WTC11 (cell line): ENCODE measurements at regions not wholly inside any gene's neighbourhood (a gene's known extent, or its start where the extent isn't known, plus 50 kb on each side); places are given as distances from the start of the nearest gene placed in this dataset.
"Not testable (repeated sequence)": the region's sequence is repeated elsewhere in the genome, so short reads cannot be mapped to it uniquely, and the experiment has no call there.

ENCODE experiments used
- ATAC-seq: fragments of 200-7000 bp; cut with Tn5 transposase; 2 replicates; pipeline ENCODE4 v1.10.0; 2021; ENCODE audit warnings: mild to moderate bottlenecking, moderate library complexity
- CTCF ChIA-PET: fragments of 300-600 bp; sonication (Branson Sonifier 250); formaldehyde crosslinking; loops from one replicate; lab custom pipeline; 2021; ENCODE audit warnings: antibody characterized with exemption; lab: Charles Lee
- POLR2A ChIA-PET: fragments of 350-600 bp; sonication (Branson Sonifier 250); formaldehyde crosslinking; loops from one replicate; lab custom pipeline; 2021; ENCODE audit warnings: antibody characterized with exemption; lab: Charles Lee
- DNase-seq: peaks from one replicate; pipeline ENCODE4 v3.0.0; 2021; ENCODE audit warnings: low spot score
- H3K27ac Mint-ChIP-seq: 2 replicates; pipeline ENCODE4 v1.8.0; 2021; ENCODE audit warnings: mixed read lengths
- H3K27me3 Mint-ChIP-seq: 2 replicates; pipeline ENCODE4 v1.8.0; 2021; ENCODE audit warnings: low read depth, mild to moderate bottlenecking, moderate library complexity, mixed read lengths
- H3K36me3 Mint-ChIP-seq: 2 replicates; pipeline ENCODE4 v1.8.0; 2021; ENCODE audit warnings: mixed read lengths
- H3K4me1 Mint-ChIP-seq: 2 replicates; pipeline ENCODE4 v1.8.0; 2022; ENCODE audit warnings: mixed read lengths
- H3K4me3 Mint-ChIP-seq: 2 replicates; pipeline ENCODE4 v1.8.0; 2021; ENCODE audit warnings: mild to moderate bottlenecking, moderate library complexity, mixed read lengths
- H3K9me3 Mint-ChIP-seq: 2 replicates; pipeline ENCODE4 v1.8.0; 2021; ENCODE audit warnings: mixed read lengths
- ETV6 ChIP-seq: sonication (generic); formaldehyde crosslinking; IDR thresholded peaks from 2 replicates; pipeline ENCODE4 v1.8.1; 2022; ENCODE audit warnings: mild to moderate bottlenecking, missing genetic modification reagents
- FOXP1 ChIP-seq: sonication (generic); formaldehyde crosslinking; IDR thresholded peaks from 2 replicates; pipeline ENCODE4 v1.8.0; 2022; ENCODE audit warnings: missing genetic modification reagents, mild to moderate bottlenecking, moderate library complexity, borderline replicate concordance
- IRF1 ChIP-seq: sonication (generic); formaldehyde crosslinking; IDR thresholded peaks from 2 replicates; pipeline ENCODE4 v1.8.0; 2023; ENCODE audit warnings: missing genetic modification reagents
- JAZF1 ChIP-seq: fragments of 250-450 bp; sonication (Bioruptor Pico); IDR thresholded peaks from 2 replicates; pipeline ENCODE4 v1.9.0; 2021; ENCODE audit warnings: moderate library complexity, mild to moderate bottlenecking, inconsistent platforms
- JUN ChIP-seq: sonication (generic); formaldehyde crosslinking; IDR thresholded peaks from 2 replicates; pipeline ENCODE4 v1.8.0; 2023; ENCODE audit warnings: mild to moderate bottlenecking, missing genetic modification reagents
- NR1H2 ChIP-seq: sonication (generic); formaldehyde crosslinking; IDR thresholded peaks from 2 replicates; pipeline ENCODE4 v1.9.0; 2021; ENCODE audit warnings: mild to moderate bottlenecking, moderate library complexity, missing genetic modification reagents
- SMAD4 ChIP-seq: sonication (generic); formaldehyde crosslinking; IDR thresholded peaks from 2 replicates; pipeline ENCODE4 v1.8.0; 2022; ENCODE audit warnings: mild to moderate bottlenecking, missing genetic modification reagents
- ZNF232 ChIP-seq: sonication (generic); formaldehyde crosslinking; IDR thresholded peaks from 2 replicates; pipeline ENCODE4 v1.8.0; 2022; ENCODE audit warnings: mild to moderate bottlenecking, missing genetic modification reagents
- ZNF396 ChIP-seq: fragments of 250-450 bp; sonication (Bioruptor Pico); IDR thresholded peaks from 2 replicates; pipeline ENCODE4 v1.8.0; 2021; ENCODE audit warnings: mild to moderate bottlenecking, moderate library complexity, borderline replicate concordance
- TF ChIP-seq, protein P1 (sequence below): sonication (generic); formaldehyde crosslinking; IDR thresholded peaks from 2 replicates; pipeline ENCODE4 v1.8.0; 2022; ENCODE audit warnings: mild to moderate bottlenecking, missing genetic modification reagents
- TF ChIP-seq, protein P2 (sequence below): sonication (generic); formaldehyde crosslinking; IDR thresholded peaks from 2 replicates; pipeline ENCODE4 v1.8.0; 2023; ENCODE audit warnings: missing genetic modification reagents, mild to moderate bottlenecking, borderline replicate concordance
- TF ChIP-seq, protein P3 (sequence below): fragments of 250-450 bp; sonication (Bioruptor Pico); IDR thresholded peaks from 2 replicates; pipeline ENCODE4 v1.9.0; 2021; ENCODE audit warnings: mild to moderate bottlenecking, borderline replicate concordance
- TF ChIP-seq, protein P4 (sequence below): fragments of 250-450 bp; sonication (Bioruptor Pico); conservative IDR thresholded peaks from 2 replicates; pipeline ENCODE4 v1.9.0; 2021; ENCODE audit warnings: mild to moderate bottlenecking

- TF ChIP-seq ZNF396 (CRISPR knock-in tag): no peak
Measured at GRCh38 chrX:5674036-5674435, 554.6 kb downstream of the NLGN4X start (continued).

DNA sequence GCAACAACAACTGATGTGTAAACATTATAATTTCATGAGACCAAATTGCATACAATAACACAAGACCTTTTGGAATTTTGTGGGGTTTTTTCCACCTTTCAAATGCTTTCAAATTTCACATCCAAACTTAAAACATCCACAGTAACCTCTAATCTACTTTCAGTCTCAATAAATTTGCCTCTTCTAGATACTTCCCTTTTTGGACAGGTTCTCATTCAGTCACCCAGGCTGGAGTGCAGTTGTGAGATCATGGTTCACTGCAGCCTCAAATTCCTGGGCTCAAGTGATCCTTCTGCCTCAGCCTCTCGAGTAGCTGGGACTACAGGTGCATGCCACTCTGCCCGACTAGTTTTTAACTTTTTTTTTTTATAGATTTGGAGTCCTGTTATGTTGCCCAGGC is 556.6 kb downstream of the NLGN4X start:
- CTCF ChIA-PET: no interaction called here
- ATAC-seq: no peak
- Mint-ChIP-seq H3K27me3 (no peaks in the 10 kb centered on the region), H3K4me3 (no peak overlapping the region), H3K9me3 (peaks cover 5% of the 10 kb centered on the region), H3K36me3 (peaks cover 4% of the 10 kb centered on the region), H3K4me1 (peaks cover 3% of the 10 kb centered on the region), H3K27ac (no peak overlapping the region)
- TF ChIP-seq, protein P1, sequence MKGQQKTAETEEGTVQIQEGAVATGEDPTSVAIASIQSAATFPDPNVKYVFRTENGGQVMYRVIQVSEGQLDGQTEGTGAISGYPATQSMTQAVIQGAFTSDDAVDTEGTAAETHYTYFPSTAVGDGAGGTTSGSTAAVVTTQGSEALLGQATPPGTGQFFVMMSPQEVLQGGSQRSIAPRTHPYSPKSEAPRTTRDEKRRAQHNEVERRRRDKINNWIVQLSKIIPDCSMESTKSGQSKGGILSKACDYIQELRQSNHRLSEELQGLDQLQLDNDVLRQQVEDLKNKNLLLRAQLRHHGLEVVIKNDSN (CRISPR knock-in tag): no peak
- TF ChIP-seq FOXP1 (no peak), JAZF1 (CRISPR knock-in tag) (no peak), JUN (CRISPR knock-in tag) (no peak)
- TF ChIP-seq, protein P2, sequence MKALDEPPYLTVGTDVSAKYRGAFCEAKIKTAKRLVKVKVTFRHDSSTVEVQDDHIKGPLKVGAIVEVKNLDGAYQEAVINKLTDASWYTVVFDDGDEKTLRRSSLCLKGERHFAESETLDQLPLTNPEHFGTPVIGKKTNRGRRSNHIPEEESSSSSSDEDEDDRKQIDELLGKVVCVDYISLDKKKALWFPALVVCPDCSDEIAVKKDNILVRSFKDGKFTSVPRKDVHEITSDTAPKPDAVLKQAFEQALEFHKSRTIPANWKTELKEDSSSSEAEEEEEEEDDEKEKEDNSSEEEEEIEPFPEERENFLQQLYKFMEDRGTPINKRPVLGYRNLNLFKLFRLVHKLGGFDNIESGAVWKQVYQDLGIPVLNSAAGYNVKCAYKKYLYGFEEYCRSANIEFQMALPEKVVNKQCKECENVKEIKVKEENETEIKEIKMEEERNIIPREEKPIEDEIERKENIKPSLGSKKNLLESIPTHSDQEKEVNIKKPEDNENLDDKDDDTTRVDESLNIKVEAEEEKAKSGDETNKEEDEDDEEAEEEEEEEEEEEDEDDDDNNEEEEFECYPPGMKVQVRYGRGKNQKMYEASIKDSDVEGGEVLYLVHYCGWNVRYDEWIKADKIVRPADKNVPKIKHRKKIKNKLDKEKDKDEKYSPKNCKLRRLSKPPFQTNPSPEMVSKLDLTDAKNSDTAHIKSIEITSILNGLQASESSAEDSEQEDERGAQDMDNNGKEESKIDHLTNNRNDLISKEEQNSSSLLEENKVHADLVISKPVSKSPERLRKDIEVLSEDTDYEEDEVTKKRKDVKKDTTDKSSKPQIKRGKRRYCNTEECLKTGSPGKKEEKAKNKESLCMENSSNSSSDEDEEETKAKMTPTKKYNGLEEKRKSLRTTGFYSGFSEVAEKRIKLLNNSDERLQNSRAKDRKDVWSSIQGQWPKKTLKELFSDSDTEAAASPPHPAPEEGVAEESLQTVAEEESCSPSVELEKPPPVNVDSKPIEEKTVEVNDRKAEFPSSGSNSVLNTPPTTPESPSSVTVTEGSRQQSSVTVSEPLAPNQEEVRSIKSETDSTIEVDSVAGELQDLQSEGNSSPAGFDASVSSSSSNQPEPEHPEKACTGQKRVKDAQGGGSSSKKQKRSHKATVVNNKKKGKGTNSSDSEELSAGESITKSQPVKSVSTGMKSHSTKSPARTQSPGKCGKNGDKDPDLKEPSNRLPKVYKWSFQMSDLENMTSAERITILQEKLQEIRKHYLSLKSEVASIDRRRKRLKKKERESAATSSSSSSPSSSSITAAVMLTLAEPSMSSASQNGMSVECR (CRISPR knock-in tag): no peak
- POLR2A ChIA-PET: no interaction called here
- DNase-seq: no peak

- not testable (repeated sequence) for ATAC-seq, H3K4me3 Mint-ChIP-seq
- peaks cover 16% of the 10 kb centered on the region for H3K36me3 Mint-ChIP-seq
Measured at GRCh38 chrX:5666689-5667088, 562.0 kb downstream of the NLGN4X start.

GRCh38 chrX:5656544-5656943 is 572.1 kb downstream of the NLGN4X start:
- POLR2A ChIA-PET: no interaction called here
- DNase-seq: no peak
- H3K27ac Mint-ChIP-seq: no peak overlapping the region
- TF ChIP-seq, protein P3, sequence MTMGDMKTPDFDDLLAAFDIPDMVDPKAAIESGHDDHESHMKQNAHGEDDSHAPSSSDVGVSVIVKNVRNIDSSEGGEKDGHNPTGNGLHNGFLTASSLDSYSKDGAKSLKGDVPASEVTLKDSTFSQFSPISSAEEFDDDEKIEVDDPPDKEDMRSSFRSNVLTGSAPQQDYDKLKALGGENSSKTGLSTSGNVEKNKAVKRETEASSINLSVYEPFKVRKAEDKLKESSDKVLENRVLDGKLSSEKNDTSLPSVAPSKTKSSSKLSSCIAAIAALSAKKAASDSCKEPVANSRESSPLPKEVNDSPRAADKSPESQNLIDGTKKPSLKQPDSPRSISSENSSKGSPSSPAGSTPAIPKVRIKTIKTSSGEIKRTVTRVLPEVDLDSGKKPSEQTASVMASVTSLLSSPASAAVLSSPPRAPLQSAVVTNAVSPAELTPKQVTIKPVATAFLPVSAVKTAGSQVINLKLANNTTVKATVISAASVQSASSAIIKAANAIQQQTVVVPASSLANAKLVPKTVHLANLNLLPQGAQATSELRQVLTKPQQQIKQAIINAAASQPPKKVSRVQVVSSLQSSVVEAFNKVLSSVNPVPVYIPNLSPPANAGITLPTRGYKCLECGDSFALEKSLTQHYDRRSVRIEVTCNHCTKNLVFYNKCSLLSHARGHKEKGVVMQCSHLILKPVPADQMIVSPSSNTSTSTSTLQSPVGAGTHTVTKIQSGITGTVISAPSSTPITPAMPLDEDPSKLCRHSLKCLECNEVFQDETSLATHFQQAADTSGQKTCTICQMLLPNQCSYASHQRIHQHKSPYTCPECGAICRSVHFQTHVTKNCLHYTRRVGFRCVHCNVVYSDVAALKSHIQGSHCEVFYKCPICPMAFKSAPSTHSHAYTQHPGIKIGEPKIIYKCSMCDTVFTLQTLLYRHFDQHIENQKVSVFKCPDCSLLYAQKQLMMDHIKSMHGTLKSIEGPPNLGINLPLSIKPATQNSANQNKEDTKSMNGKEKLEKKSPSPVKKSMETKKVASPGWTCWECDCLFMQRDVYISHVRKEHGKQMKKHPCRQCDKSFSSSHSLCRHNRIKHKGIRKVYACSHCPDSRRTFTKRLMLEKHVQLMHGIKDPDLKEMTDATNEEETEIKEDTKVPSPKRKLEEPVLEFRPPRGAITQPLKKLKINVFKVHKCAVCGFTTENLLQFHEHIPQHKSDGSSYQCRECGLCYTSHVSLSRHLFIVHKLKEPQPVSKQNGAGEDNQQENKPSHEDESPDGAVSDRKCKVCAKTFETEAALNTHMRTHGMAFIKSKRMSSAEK (CRISPR knock-in tag): no peak
- TF ChIP-seq NR1H2 (CRISPR knock-in tag) (no peak), ETV6 (CRISPR knock-in tag) (no peak), JUN (CRISPR knock-in tag) (no peak), IRF1 (CRISPR knock-in tag) (no peak), ZNF232 (CRISPR knock-in tag) (no peak), SMAD4 (CRISPR knock-in tag) (no peak)
- TF ChIP-seq, protein P4, sequence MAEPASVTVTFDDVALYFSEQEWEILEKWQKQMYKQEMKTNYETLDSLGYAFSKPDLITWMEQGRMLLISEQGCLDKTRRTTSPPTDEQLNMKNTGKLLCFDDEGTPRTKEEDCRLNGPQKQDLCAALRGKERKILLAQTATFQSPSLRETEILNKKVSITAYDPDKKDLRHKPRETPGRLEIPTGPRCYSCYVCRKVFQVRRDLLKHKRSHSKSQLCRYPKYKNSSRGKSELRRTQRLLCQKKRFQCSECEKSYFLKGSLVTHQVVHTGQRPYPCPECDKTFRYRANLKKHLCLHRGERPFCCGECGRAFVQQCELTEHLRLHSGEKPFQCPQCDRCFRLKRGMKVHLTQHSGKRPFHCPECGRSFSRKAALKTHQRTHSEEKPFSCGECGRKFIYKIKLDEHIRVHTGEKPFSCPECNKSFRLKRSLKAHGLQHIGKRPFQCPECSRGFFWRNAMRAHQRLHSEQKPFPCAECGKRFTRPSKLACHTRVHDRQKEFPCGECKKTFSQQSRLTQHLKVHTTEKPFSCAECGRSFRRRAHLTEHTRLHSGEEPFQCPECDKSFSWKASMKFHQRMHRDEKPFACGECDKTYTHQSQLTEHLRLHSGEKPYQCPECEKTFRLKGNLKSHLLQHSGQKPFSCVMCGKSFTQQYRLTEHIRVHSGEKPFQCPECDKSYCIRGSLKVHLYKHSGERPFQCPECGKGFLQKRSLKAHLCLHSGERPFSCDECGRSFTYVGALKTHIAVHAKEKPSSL (CRISPR knock-in tag): no peak
- TF ChIP-seq, protein P2 (CRISPR knock-in tag): no peak

More at GRCh38 chrX:5666689-5667088, 562.0 kb downstream of the NLGN4X start:
- DNase-seq, H3K27ac Mint-ChIP-seq, H3K27me3 Mint-ChIP-seq, H3K4me1 Mint-ChIP-seq, CTCF ChIA-PET, POLR2A ChIA-PET: not testable (repeated sequence)
- peaks cover 17% of the 10 kb centered on the region for H3K9me3 Mint-ChIP-seq

More at GRCh38 chrX:5656544-5656943, 572.1 kb downstream of the NLGN4X start:
- CTCF ChIA-PET: no interaction called here
- Mint-ChIP-seq H3K4me1 (peaks cover 9% of the 10 kb centered on the region), H3K9me3 (peaks cover 14% of the 10 kb centered on the region), H3K4me3 (no peak overlapping the region), H3K36me3 (peaks cover 17% of the 10 kb centered on the region), H3K27me3 (no peaks in the 10 kb centered on the region; the same call in 1 of the 2 replicates)
- ATAC-seq: no peak
